ENCODE measurements at regions not wholly inside any gene's neighbourhood (a gene's known extent, or its start where the extent isn't known, plus 50 kb on each side); places are given as distances from the start of the nearest gene placed in this dataset.

GRCh38 chr9:38177680-38178079, 108.7 kb upstream of the SHB start (continued):
- TF ChIP-seq CHD7 (IDR thresholded peaks at IDR 0.05; ENCODE audit: insufficient replicate concordance, low read length) (no peak), TAF7 (optimal IDR thresholded peaks at IDR 0.05; ENCODE audit: borderline replicate concordance, low read depth, low read length) (no peak), TCF12 (IDR thresholded peaks at IDR 0.05; ENCODE audit: low read depth, low read length) (no peak), CHD1 (IDR thresholded peaks at IDR 0.05; ENCODE audit: low read depth, low read length) (no peak), E2F6 (IDR thresholded peaks at IDR 0.05) (no peak)

Data from H1 (cell line).